Neutrophil (primary cell): ENCODE measurements at regions not wholly inside any gene's neighbourhood (a gene's known extent, or its start where the extent isn't known, plus 50 kb on each side); places are given as distances from the start of the nearest gene placed in this dataset.
"Not testable (repeated sequence)": the region's sequence is repeated elsewhere in the genome, so short reads cannot be mapped to it uniquely, and the experiment has no call there.

ENCODE experiments used
- H3K27ac ChIP-seq: fragments of 200-600 bp; sonication (generic); 2 replicates; pipeline ENCODE4 v1.5.1; 2016; ENCODE audit warnings: mild to moderate bottlenecking, moderate library complexity
- H3K27me3 ChIP-seq: fragments of 200-600 bp; sonication (generic); 2 replicates; pipeline ENCODE4 v1.6.0; 2016; ENCODE audit warnings: mild to moderate bottlenecking
- H3K36me3 ChIP-seq: fragments of 200-600 bp; sonication (generic); 2 replicates; pipeline ENCODE4 v1.5.1; 2017
- H3K4me1 ChIP-seq, 2 experiments: fragments of 200-600 bp in 1 of 2; sonication (generic) in 1 of 2; 1 replicate in 1 of 2; 2 replicates in 1 of 2; pipeline versions ENCODE4 v1.5.1 to v1.6.1; 2013 to 2016; ENCODE audit warnings: low read depth in 1 of 2, low read length in 1 of 2, mild to moderate bottlenecking in 1 of 2, moderate library complexity in 1 of 2; ENCODE audit not compliant: control insufficient read depth in 1 of 2, insufficient read depth in 1 of 2
- H3K4me3 ChIP-seq, 2 experiments: fragments of 200-600 bp in 1 of 2; sonication (generic) in 1 of 2; 1 replicate in 1 of 2; 2 replicates in 1 of 2; pipeline ENCODE4 v1.5.1; 2013 to 2016; ENCODE audit warnings: low read depth in 1 of 2, low read length in 1 of 2, mild to moderate bottlenecking in 1 of 2, moderate library complexity in 1 of 2
- H3K9me3 ChIP-seq: fragments of 200-600 bp; sonication (generic); 2 replicates; pipeline ENCODE4 v1.5.1; 2016
- TF ChIP-seq, protein P1 (sequence below): fragments of 200-600 bp; sonication (generic); IDR thresholded peaks from 2 replicates; pipeline ENCODE4 v1.5.1; 2016; ENCODE audit warnings: antibody characterized with exemption

DNA sequence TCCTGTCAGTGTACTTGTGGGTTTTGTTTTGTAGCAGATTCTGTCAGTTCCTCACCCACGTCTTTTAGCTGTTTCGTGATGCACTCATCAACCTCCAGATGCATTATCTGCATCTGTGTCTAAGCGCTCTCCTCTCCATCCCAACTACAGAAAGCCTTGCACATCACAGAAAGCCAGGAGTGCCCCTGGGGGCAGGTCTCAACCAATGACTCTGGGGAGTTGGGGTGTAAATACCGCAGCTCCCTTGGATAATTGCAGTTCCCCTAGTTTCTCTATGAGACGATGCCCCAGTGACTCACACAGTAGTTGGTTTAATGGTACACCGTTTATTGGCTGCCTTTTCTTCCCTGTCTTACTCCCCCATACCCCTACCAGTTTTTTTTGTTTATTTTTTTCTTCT lies 158.1 kb downstream of the SOX4 start:
- TF ChIP-seq, protein P1, sequence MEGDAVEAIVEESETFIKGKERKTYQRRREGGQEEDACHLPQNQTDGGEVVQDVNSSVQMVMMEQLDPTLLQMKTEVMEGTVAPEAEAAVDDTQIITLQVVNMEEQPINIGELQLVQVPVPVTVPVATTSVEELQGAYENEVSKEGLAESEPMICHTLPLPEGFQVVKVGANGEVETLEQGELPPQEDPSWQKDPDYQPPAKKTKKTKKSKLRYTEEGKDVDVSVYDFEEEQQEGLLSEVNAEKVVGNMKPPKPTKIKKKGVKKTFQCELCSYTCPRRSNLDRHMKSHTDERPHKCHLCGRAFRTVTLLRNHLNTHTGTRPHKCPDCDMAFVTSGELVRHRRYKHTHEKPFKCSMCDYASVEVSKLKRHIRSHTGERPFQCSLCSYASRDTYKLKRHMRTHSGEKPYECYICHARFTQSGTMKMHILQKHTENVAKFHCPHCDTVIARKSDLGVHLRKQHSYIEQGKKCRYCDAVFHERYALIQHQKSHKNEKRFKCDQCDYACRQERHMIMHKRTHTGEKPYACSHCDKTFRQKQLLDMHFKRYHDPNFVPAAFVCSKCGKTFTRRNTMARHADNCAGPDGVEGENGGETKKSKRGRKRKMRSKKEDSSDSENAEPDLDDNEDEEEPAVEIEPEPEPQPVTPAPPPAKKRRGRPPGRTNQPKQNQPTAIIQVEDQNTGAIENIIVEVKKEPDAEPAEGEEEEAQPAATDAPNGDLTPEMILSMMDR, result no peak
- Histone ChIP-seq H3K9me3 (no peaks in the 10 kb centered on the region), H3K36me3 (no peaks in the 10 kb centered on the region), H3K4me1 (no peaks in the 10 kb centered on the region), H3K27ac (no peak overlapping the region), H3K4me3 (no peak overlapping the region), H3K27me3 (no peaks in the 10 kb centered on the region)

DNA sequence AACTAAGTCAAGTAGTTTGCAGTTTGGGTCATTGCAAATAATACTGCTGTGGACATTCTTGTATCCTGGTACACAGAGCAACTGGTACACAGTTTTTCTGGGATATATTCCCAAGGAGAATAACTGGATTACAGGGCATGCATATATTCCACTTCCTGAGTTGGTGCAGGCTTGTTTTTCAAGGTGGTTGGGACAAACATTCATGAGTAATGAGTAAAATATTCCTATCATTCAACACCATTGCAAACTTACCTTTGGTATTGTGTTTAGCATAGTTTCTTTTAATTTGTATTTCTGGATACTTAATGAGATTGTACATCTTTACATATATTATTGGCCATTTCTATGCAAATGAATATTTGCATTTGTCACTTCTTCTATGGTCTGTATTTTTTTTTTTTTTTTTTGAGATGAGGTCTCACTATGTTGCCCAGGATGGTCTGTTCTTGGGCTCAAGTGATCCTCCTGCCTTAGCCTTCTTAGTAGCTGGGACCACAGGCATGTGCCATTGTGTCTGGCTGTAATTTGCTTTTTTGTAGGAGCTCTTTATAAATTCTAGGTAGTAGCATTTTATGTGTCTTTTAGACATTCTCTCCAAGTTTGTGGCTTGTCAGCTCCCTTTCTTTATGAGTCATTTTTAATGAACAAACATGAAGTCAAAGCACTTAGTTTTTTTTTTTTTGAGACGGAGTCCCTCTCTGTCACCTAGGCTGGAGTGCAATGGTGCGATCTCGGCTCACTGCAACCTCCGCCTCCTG lies 158.7 kb downstream of the SOX4 start:
- Histone ChIP-seq H3K9me3 (no peaks in the 10 kb centered on the region), H3K4me1 (no peaks in the 10 kb centered on the region), H3K4me3 (no peak overlapping the region), H3K36me3 (no peaks in the 10 kb centered on the region), H3K27ac (no peak overlapping the region), H3K27me3 (no peaks in the 10 kb centered on the region)
- TF ChIP-seq, protein P1, result no peak

GRCh38 chr6:21753241-21754108 lies 159.9 kb downstream of the SOX4 start:
- H3K9me3 ChIP-seq, result no peaks in the 10 kb centered on the region
- no peaks in the 10 kb centered on the region for H3K27me3 ChIP-seq
- H3K36me3 ChIP-seq, result no peaks in the 10 kb centered on the region
- TF ChIP-seq, protein P1, result no peak
- H3K27ac ChIP-seq, result no peak overlapping the region
- H3K4me3 ChIP-seq, result no peak overlapping the region
- H3K4me1 ChIP-seq, result no peaks in the 10 kb centered on the region

GRCh38 chr6:21754891-21755290 lies 161.3 kb downstream of the SOX4 start:
- H3K36me3 ChIP-seq, result no peaks in the 10 kb centered on the region
- H3K4me1 ChIP-seq, result no peaks in the 10 kb centered on the region
- TF ChIP-seq, protein P1, result no peak
- H3K4me3 ChIP-seq, result no peak overlapping the region
- no peak overlapping the region for H3K27ac ChIP-seq
- H3K9me3 ChIP-seq, result no peaks in the 10 kb centered on the region
- no peaks in the 10 kb centered on the region for H3K27me3 ChIP-seq

DNA sequence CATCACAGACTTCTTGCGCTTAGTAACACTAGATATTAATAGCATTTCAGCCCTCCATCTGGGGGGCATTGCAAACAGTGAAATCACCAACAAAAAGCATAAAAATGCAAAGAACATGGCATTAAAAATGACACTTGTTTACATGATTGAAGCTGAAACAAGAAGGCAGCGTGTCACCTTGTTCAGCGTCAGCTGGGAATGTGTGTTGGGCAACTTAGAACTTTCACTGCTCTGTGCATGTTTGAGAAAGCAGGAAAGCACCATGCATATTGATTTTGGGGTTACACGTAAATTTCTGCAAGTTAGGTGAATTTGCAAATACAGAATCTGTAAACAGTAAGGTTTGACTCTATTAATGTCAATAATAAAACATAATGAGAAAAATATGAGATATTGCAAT lies 162.9 kb downstream of the SOX4 start:
- no peaks in the 10 kb centered on the region for H3K27me3 ChIP-seq
- no peaks in the 10 kb centered on the region for H3K36me3 ChIP-seq
- no peaks in the 10 kb centered on the region for H3K9me3 ChIP-seq
- no peaks in the 10 kb centered on the region for H3K4me1 ChIP-seq
- H3K4me3 ChIP-seq, result no peak overlapping the region
- no peak overlapping the region for H3K27ac ChIP-seq
- TF ChIP-seq, protein P1, result no peak

GRCh38 chr6:21757392-21757791 lies 163.8 kb downstream of the SOX4 start:
- not testable (repeated sequence) for H3K9me3 ChIP-seq, H3K4me1 ChIP-seq, H3K27ac ChIP-seq, H3K4me3 ChIP-seq, H3K27me3 ChIP-seq, H3K36me3 ChIP-seq
